ENCODE measurements at regions not wholly inside any gene's neighbourhood (a gene's known extent, or its start where the extent isn't known, plus 50 kb on each side); places are given as distances from the start of the nearest gene placed in this dataset.

- no peak for DNase-seq
Measured at GRCh38 chr3:56867671-56868070, 65.9 kb upstream of the ARHGEF3 start.

GRCh38 chr3:56864918-56865524 lies 63.3 kb upstream of the ARHGEF3 start:
- no peak for DNase-seq

- DNase-seq: no peak
Measured at GRCh38 chr3:56864090-56864489, 62.3 kb upstream of the ARHGEF3 start.

- DNase-seq: no peak
Measured at GRCh38 chr3:56862352-56863062, 60.8 kb upstream of the ARHGEF3 start.

GRCh38 chr3:56861511-56861910 lies 59.8 kb upstream of the ARHGEF3 start:
- no peak for DNase-seq

GRCh38 chr3:56860939-56861338 lies 59.2 kb upstream of the ARHGEF3 start:
- no peak for DNase-seq

- no peak for DNase-seq
Measured at GRCh38 chr3:56860351-56860750, 58.6 kb upstream of the ARHGEF3 start.

- no peak for DNase-seq
Measured at GRCh38 chr3:56858331-56858730, 56.6 kb upstream of the ARHGEF3 start.

GRCh38 chr3:56857178-56857577 lies 55.4 kb upstream of the ARHGEF3 start:
- no peak for DNase-seq

- no peak for DNase-seq
Measured at GRCh38 chr3:56856752-56857151, 55.0 kb upstream of the ARHGEF3 start.

GRCh38 chr3:56855856-56856512 lies 54.2 kb upstream of the ARHGEF3 start:
- no peak for DNase-seq

- no peak for DNase-seq
Measured at GRCh38 chr3:56854856-56855611, 53.3 kb upstream of the ARHGEF3 start.

- DNase-seq: no peak
Measured at GRCh38 chr3:56851966-56852884, 50.5 kb upstream of the ARHGEF3 start.
